Smooth muscle cell of the brain vasculature (primary cell): ENCODE measurements at regions not wholly inside any gene's neighbourhood (a gene's known extent, or its start where the extent isn't known, plus 50 kb on each side); places are given as distances from the start of the nearest gene placed in this dataset.

ENCODE experiments used
- DNase-seq: peaks from one replicate; pipeline ENCODE4 v3.0.0-alpha.2; 2012; ENCODE audit warnings: low read depth, low spot score

- DNase-seq: no peak
These were observed 137.3 kb upstream of the AGR3 start for GRCh38 chr7:17019106-17019505.

- no peak for DNase-seq
These were observed 138.5 kb upstream of the AGR3 start for GRCh38 chr7:17020250-17020649.

- no peak for DNase-seq
These were observed 139.4 kb upstream of the AGR3 start for GRCh38 chr7:17021205-17021604.

- no peak for DNase-seq
These were observed 141.1 kb upstream of the AGR3 start for GRCh38 chr7:17022920-17023319.

GRCh38 chr7:17026269-17026668 lies 144.5 kb upstream of the AGR3 start:
- no peak for DNase-seq

DNA sequence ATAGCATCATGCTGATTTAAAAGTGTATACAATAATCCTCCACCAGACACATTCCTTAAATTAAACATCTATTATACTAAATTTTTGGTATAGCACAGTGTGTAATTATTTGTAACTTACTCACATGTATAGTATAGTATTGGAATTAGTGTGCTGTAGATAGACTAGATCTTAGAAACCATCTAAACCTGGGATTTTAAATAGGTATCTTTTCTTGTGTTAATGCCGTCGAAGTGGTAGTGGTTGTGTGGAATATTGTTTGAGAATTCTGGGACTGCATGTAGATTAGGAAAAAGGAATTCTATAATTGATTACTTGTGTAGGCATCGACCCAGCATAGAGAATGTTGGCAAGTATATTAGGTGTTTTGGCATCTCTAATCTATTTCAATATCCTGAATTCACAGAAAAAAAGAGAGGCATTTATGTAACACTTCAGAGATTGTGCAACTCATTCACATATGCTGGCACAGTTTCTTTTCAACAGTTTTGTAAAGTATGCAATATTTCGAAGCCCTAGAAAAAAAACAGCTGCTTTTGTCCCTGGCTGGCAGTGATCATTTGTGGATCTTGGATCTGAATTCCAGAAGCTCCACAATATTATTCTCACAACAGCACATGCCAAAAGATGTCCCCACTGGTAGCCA lies 145.5 kb upstream of the AGR3 start:
- no peak for DNase-seq

- DNase-seq: no peak
These were observed 146.0 kb upstream of the AGR3 start for GRCh38 chr7:17027789-17028152.

DNA sequence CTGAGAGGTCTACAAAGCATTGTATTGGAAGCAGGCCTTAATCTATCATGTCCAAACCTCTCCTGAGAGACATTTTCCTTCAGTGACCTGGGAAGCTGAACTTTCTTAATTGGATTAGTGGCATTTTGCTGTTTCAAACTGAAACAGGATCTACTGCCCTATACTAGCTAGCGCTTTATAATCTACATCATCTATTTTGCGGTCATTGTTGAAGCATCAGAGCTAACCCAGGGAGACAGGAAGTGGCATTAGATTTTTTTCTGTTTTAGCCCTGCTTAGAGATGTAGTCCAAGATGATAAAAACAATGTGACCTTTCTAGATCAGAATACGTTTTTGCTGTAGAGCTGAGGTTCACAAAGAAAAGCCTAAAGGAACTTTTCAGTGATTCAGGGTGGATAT lies 147.4 kb upstream of the AGR3 start:
- DNase-seq: no peak

DNA sequence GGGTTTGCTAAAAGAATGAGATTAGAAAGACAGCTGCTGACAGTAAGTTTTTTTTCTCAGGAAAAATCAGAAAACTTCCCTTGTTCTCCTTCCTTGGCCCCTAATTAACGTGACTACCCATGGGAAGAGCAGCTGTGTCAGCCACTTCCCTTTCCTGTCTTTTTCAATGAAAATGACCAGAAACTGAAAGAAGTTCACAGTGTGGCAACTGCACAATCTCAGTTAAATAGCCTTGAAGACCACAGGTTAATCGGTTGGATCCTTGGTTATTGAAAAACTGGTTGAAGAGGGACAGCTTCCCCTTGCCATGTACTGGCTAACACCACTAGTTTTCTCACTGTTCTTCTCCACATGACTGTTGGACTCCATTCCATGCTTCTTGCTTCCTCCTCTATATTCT lies 148.8 kb upstream of the AGR3 start:
- no peak for DNase-seq

GRCh38 chr7:17031906-17032551 lies 150.2 kb upstream of the AGR3 start:
- DNase-seq: no peak

DNA sequence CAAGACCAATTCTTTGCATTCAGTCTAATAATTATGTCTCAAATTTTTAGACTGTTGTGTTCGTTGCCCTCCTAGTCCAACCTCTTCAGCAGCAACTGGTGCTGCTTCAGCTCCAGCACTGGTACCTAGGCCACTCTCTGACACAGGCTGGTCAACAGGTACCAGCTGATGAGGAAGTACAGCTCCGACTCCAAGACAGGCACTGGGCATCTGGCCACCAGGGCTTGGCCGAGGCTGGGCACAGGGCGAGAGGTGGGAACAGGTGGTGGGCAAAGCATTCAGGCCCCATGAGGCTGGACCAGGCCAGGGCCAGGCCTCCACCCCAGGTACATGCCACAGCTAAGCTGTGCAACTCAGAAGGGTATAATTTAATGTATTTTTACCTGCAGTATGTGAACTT lies 151.5 kb upstream of the AGR3 start:
- no peak for DNase-seq

DNA sequence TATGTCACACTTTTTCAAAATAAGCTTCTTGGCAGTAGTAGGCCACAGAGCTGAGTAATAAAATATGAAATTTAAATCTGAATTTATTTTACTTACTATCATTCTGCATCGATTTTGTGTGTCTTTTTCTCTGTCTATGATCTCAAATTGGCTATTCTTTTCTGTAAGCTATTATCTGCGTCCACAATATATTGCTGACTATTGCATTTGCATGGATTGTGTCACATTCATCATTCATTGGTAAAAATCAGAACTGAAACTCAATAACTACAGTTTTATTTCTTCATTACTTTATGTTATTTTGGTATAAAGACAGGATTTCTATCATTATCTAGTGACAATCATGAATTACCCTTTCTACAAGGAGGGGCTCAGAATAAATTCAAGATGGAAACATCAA lies 154.8 kb upstream of the AGR3 start:
- no peak for DNase-seq

DNA sequence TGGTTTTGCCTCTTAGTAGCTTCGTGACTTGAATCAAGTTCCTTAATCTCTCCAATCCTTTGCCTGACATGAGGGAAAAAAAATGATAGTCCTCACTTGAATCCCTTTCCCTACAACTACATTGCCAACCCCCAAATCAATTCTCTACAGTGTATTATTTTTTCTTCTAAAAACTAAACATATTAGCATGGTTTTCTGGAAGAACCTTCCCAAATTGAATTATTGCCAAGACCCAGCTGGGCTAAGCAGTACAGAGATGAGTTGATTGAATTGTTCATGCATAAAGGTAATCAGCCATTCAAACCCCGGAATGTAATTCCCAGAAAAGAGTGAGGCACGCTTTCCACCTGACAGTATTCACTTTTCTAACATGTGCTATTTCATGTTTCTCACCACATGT lies 155.6 kb upstream of the AGR3 start:
- no peak for DNase-seq

DNA sequence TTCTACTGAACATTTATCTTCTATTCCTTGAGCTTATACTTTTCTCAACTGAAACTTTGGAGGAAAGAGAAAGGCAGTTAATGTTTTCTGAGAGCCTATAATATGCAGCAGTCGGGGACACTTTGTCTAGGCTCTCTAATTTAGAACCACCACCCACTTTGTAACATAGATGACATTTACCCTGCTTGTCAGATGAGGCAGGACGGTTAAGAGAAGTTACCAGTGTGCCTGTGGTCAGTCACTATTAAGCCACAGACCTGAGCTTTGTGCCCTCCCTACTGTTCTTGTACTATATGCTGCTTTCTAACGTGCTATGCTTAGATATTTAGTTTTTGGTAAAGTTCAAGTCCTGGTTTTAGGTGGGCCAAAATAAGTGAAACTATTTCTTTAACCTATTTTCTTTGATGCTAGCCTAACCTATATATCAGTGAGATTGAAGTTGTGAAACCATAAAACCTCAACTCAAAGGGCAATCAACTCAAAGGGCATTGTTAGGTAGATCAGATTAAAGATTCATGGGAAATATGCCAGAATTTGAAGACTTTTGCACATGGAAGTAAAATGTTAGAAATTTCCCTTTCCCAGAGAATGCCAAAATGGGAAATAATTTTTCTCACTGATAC lies 156.5 kb upstream of the AGR3 start:
- no peak for DNase-seq

DNA sequence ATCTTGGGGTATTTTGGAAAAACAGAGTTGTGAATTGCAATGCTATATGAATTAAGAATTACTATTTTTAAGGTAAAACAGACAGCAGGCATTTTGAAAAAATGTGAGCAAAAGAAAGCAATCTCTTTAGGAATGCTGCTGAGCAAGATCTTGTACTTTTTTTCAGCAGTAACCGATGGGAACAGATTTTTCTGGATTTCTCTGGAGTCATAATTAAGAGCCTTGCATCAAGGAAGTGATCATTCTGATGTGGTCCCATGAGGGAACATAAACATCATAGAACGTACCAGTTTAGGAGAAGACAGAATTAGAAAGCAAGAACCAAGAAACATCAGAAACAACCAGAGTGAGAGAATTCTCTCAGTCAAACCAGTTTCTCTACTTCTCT lies 157.0 kb upstream of the AGR3 start:
- no peak for DNase-seq

GRCh38 chr7:17039372-17039771 lies 157.6 kb upstream of the AGR3 start:
- no peak for DNase-seq

- no peak for DNase-seq
These were observed 158.9 kb upstream of the AGR3 start for GRCh38 chr7:17040716-17041115.

GRCh38 chr7:17041324-17041723 lies 159.5 kb upstream of the AGR3 start:
- DNase-seq: peak; percentile 20

- no peak for DNase-seq
These were observed 160.4 kb upstream of the AGR3 start for GRCh38 chr7:17042211-17042610.

DNA sequence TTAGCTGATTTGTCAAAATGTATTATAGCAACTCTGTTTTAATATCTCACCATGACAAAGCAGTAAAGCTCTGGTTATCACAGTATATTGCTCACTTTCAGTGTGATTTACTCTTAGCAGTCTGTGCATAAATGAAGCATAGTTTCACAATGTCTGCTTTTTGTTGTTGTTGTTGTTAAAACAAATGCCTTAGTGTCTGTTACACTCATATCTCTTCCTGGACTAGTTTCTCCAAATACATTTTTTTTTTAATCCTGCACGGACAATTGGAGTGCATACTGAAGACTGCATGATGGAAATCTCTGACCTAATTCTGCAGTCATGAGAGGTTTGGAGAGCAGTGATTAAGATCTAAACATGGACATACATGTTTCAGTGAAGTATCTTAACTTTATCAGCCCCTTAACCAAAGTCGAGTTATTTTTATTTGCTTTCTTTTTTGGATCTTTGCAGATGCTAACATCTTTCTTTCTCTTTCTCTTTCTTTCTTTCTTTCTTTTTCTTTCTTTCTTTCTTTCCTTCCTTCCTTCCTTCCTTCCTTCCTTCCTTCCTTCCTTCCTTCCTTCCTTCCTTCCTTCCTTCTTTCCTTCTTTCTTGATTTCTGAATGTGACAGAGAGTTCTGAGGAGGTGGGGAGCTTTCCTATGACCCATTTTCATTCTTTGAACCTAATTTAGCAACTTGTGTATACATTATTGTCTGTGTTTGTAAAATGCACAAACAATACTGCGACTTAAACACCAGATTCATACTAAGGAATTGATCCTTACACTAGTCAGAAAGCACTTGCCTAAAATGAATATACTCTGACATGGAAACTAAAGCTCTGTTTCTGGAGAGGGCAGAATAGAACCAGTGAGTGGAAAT lies 161.5 kb upstream of the AGR3 start:
- no peak for DNase-seq

DNA sequence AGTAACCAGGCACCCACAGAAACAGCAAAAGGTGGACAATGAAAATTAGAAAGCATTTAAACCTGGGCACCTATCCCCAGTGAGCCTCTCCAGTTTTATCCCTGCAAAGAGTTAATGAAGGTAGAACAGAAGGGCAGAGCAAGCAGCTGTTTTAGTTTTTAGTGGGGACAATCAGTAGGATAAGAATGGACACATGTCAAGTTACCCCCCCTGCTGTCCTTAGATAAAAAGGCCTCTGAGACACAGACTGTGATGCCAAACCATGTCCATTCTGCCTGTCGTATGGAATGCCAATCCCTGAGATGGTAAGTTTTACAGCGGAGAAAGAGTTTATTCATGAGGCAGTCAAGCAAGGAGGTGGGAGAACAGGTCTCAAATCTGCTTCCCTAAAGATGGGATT lies 162.6 kb upstream of the AGR3 start:
- no peak for DNase-seq

DNA sequence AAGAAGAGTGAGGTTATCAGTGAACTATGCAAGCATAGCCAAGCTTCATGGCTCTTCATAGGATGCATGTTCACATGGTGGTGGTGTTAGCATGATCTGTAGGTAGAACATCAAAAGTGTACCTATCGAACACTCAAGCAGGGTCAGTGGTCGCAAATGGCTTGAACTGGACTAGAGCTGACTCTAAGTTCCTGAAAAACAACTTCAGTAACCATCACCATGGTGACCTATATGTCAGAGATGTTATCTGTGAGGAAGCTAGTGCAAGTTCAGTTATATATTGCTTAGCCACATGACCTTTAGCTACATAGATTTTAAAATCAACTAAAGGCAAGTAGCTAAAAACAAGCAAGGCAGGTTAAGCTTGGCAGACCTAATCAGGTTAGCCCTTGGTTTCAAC lies 163.1 kb upstream of the AGR3 start:
- no peak for DNase-seq

GRCh38 chr7:17046259-17046658 lies 164.5 kb upstream of the AGR3 start:
- DNase-seq: no peak
